SK-MEL-5 (cell line): ENCODE measurements at regions not wholly inside any gene's neighbourhood (a gene's known extent, or its start where the extent isn't known, plus 50 kb on each side); places are given as distances from the start of the nearest gene placed in this dataset.
"Not testable (repeated sequence)": the region's sequence is repeated elsewhere in the genome, so short reads cannot be mapped to it uniquely, and the experiment has no call there.

Experiments used
- DNase-seq: peaks from one replicate; pipeline ENCODE4 v3.0.0-alpha.2; 2016; ENCODE audit warnings: low read depth, low spot score
- in situ Hi-C: cut with HindIII; loops from 2 replicates; pipeline ENCODE4 v1.10.0; 2016; ENCODE audit warnings: low sequenced_read_pairs, high pct_unique_total_duplicates, low pct_unique_long_range_greater_than_20kb

DNA sequence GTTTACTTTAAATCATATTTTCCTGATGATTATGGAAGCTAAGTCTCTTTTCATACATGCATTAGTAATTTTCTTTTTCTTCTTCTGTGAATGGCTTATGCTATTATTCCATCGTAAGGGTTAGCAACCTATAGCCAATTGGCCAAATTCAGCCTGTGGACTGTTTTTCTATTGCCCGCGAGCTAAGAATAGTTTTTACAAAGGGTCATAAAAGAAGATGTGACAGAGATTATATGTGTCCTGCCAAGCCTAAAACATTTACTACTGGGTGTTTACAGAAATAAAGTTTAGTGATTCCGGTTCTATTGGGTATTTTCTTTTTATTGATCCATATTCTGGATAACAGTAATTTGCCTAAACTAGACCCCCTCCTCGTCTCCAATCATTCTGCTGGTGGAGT is 268.8 kb upstream of the DIO3 start:
- DNase-seq, result no peak
- in situ Hi-C loops, result no loop called here

DNA sequence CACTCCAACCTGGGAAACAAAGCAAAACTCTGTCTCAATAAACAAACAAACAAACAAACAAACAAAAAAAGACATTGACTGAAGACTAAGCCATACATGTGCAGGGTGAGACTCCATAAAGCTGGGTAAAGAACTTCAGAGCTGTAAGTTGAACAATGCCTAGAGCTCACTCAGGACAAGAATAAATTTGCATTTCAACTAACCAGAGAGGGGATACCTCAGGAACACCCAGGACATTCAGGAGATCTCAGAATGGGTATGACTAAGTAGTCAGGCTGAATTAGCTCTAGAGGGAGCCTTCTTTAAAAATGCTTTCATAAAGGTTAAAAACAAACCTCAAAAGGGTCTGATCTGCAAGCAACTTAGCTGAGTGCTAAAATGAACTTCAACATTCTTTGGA is 267.7 kb upstream of the DIO3 start:
- DNase-seq, result no peak
- in situ Hi-C loops, result no loop called here

GRCh38 chr14:101294136-101294535 is 267.2 kb upstream of the DIO3 start:
- in situ Hi-C loops, result no loop called here

DNA sequence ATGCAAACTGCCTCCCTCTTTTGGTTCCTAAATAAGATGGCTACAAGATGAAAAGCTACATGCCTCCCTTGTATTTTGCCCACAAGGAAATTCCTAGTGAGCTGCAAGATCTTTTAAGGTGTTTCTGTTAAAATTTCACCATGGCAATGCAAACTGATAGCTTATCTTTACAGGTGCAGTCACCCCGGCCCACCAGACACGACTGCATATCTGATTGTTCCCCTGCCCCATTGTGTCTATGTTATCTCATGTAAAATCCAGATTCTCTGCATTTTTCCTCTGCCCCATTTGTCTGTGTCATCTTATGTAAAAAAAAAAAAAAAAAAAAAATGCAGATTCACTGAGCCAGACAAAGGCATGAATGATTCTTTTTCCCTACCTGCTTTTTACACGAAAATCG is 261.5 kb upstream of the DIO3 start:
- in situ Hi-C loops, DNase-seq: not testable (repeated sequence)

More at GRCh38 chr14:101294136-101294535, 267.2 kb upstream of the DIO3 start:
- DNase-seq, result no peak

GRCh38 chr14:101301011-101301410 is 260.3 kb upstream of the DIO3 start:
- no peak for DNase-seq
- in situ Hi-C loops, result no loop called here

- DNase-seq, in situ Hi-C loops: not testable (repeated sequence)
These were observed 254.1 kb upstream of the DIO3 start for GRCh38 chr14:101307162-101307561.

- in situ Hi-C loops, DNase-seq: not testable (repeated sequence)
These were observed 250.1 kb upstream of the DIO3 start for GRCh38 chr14:101311186-101311585.

DNA sequence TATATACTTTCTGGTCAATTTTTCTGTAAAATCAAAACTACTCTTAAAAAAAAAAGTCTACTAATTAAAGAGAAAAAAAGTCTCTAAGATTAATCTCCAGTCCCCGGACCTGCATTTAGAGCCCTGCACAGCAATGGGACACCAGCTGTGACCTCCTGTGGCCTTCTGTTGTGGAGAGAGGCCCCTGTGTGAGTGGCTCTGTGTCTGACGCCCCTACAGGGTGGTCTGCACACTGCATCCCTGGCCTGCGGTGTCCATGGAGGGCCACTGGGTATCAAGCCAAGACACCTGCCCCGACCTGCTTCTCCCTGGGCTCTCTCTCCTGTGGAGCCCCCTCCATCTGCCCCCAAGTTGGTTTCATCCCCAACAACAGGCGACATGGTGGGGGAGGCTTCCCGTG is 248.0 kb upstream of the DIO3 start:
- DNase-seq, result peak; percentile 11
- in situ Hi-C loops, result no loop called here

DNA sequence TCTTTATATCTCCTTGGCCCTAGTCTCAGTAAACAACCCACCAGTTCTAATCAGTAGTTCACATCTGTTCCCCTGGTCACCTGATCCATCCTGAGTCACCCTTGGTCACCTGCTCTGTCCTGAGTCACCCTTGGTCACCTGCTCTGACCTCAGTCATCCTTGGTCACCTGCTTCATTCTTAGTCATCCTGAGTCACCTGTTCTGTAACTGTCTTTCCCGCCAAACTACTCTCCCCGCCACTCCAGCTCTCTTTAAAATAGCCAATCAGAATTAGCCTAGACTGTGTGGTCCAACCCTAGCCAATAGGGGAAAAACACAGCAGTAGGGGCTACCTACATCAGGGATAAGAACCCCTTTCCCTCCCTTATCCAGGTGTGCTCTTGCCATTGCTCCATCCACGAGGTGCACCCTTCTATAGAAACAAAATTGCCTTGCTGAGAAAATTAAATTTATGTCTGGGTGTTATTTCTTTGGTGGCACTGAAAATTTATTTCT is 245.4 kb upstream of the DIO3 start:
- DNase-seq, result no peak
- in situ Hi-C loops, result no loop called here

- in situ Hi-C loops, result no loop called here
- DNase-seq, result no peak
These were observed 243.0 kb upstream of the DIO3 start for GRCh38 chr14:101318271-101318670.

- no peak for DNase-seq
- in situ Hi-C loops, result no loop called here
These were observed 240.9 kb upstream of the DIO3 start for GRCh38 chr14:101320396-101320795.

GRCh38 chr14:101322223-101322622 is 239.1 kb upstream of the DIO3 start:
- no peak for DNase-seq
- in situ Hi-C loops, result no loop called here

GRCh38 chr14:101323111-101323510 is 238.2 kb upstream of the DIO3 start:
- DNase-seq, result no peak
- in situ Hi-C loops, result no loop called here

DNA sequence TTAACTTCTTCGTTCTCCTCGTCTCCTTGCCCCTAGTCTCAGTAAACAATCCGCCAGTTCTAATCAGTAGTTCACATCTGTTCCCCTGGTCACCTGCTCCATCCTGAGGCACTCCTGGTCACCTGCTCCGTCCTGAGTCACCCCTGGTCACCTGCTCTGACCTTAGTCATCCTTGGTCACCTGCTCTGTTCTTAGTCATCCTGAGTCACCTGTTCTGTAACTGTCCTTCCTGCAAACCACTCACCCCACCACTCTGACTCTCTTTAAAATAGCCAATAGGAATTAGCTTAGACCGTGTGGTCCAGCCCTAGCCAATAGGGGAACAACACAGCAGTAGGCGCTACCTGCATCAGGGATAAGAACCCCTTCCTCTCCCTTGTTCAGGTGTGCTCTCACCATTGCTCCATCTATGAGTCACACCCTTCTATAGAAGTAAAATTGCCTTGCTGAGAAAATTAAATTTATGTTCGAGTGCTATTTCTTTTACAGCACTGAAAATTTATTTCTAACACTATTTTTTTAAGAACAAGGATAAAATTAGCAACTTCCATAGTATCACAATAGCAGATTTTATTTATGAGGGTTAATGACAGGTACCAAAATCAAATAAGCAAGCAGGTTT is 237.6 kb upstream of the DIO3 start:
- in situ Hi-C loops, DNase-seq: not testable (repeated sequence)

DNA sequence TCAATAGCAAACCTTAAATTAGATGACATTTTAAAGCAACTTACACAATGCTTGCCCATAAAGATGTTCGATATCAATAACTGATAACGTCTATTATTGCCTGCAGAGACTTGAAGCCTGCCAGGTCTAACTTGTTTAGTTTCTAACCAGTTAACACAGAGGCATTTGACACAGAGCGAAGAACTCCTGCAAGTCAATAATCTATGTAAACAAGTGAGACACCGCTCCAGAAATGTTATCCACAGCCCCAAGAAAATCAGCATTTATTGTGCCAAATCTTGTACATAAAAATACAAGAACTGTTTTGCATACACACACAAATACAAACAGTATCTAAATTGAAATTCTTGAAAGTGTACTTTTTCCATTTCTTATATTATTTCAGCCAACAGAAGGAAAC is 236.0 kb upstream of the DIO3 start:
- in situ Hi-C loops, result no loop called here
- no peak for DNase-seq

DNA sequence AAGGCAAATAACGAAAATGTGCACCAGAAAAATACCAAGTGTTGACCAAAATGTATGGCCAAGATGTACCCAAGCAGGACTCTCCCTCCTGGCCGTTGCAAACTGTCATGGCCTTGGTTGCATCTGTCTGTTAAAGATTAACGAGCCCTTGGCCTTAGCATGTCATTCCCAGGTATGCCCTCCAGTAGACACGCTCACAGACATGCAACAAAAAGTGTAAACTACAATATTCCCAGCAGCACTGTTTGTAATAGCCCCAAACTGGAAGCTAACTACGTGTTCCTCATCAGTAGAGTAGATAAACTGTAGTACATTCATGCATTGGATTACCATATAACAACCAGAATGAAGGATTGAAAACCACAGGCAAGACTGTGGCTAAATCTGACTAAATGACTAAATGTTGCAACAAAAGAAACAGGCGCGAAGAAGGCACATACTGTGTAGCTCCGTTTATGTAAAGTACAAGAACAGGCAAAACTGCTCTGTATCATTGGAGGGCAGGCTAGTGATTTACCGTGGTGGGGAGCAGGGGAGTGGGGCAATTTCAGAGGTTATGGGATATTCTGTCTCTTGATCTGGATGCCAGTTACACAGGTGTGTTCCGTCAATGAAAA is 232.8 kb upstream of the DIO3 start:
- no peak for DNase-seq
- in situ Hi-C loops, result no loop called here

GRCh38 chr14:101330416-101331140 is 230.7 kb upstream of the DIO3 start:
- in situ Hi-C loops, result no loop called here
- no peak for DNase-seq

GRCh38 chr14:101331141-101331525 is 230.2 kb upstream of the DIO3 start:
- no peak for DNase-seq
- in situ Hi-C loops, result no loop called here

- in situ Hi-C loops, result no loop called here
- no peak for DNase-seq
These were observed 229.6 kb upstream of the DIO3 start for GRCh38 chr14:101331661-101332169.
